A549 (cell line): ENCODE measurements at regions not wholly inside any gene's neighbourhood (a gene's known extent, or its start where the extent isn't known, plus 50 kb on each side); places are given as distances from the start of the nearest gene placed in this dataset.

ENCODE experiments used
- ATAC-seq, 2 experiments: fragments of 200-7000 bp in 1 of 2; fragments of >200 bp in 1 of 2; cut with Nextera tagmentation in 1 of 2; cut with Tn5 transposase in 1 of 2; 3 replicates each; pipeline versions ENCODE4 v1.8.0 to v1.9.1; 2018 to 2020; ENCODE audit warnings: mild to moderate bottlenecking in 1 of 2, moderate library complexity in 1 of 2
- CTCF ChIA-PET: fragments of 300-600 bp; sonication (Branson Sonifier 250); formaldehyde crosslinking; extraction: SDS; loops from one replicate; lab custom pipeline; 2021; ENCODE audit warnings: antibody characterized with exemption, inconsistent platforms; lab: Yijun Ruan, JAX
- POLR2A ChIA-PET: fragments of 350-600 bp; formaldehyde crosslinking; extraction: SDS; loops from one replicate; lab custom pipeline; 2021; ENCODE audit warnings: antibody characterized with exemption, inconsistent platforms; lab: Yijun Ruan, JAX
- DNase-seq, 2 experiments: peaks; one replicate each; pipeline versions ENCODE4 v3.0.0 to v3.0.0-alpha.2; 2011 to 2016; ENCODE audit warnings: low read depth in 1 of 2, low spot score in 1 of 2
- FAIRE-seq: peaks from 2 replicates; lab custom pipeline; 2011; peaks lifted over from hg19 to GRCh38; lab: Jason Lieb, UNC
- H3K27ac ChIP-seq, 2 experiments: fragments of >200 bp; sonication (Bioruptor Twin); formaldehyde crosslinking; 3 replicates each; pipeline ENCODE4 v1.5.1; 2016 to 2017
- H3K4me1 ChIP-seq: fragments of >200 bp; sonication (Bioruptor Twin); formaldehyde crosslinking; 3 replicates; pipeline ENCODE4 v1.6.1; 2016
- H3K4me2 ChIP-seq: fragments of >200 bp; sonication (Bioruptor Twin); formaldehyde crosslinking; 3 replicates; pipeline ENCODE4 v1.6.1; 2016
- H3K4me3 ChIP-seq: fragments of >200 bp; sonication (Bioruptor Twin); formaldehyde crosslinking; 3 replicates; pipeline ENCODE4 v1.5.1; 2016
- H3K9me3 ChIP-seq: fragments of >200 bp; sonication (Bioruptor Twin); formaldehyde crosslinking; 3 replicates; pipeline ENCODE4 v1.6.1; 2016
- BHLHE40 ChIP-seq: IDR thresholded peaks from 2 replicates; pipeline ENCODE4 v1.6.1; 2012; ENCODE audit warnings: low read depth, low read length, inconsistent platforms
- CHD2 ChIP-seq: fragments of 150-350 bp; IDR thresholded peaks from 2 replicates; pipeline ENCODE4 v1.6.1; 2014; ENCODE audit warnings: low read length; ENCODE audit not compliant: partially characterized antibody
- CHD4 ChIP-seq: fragments of 200-600 bp; sonication (generic); IDR thresholded peaks from 2 replicates; pipeline ENCODE4 v1.6.1; 2016; ENCODE audit warnings: antibody characterized with exemption, mild to moderate bottlenecking, borderline replicate concordance
- ELK1 ChIP-seq: fragments of 150-350 bp; IDR thresholded peaks from 2 replicates; pipeline ENCODE4 v1.6.1; 2014; ENCODE audit warnings: low read depth, mild to moderate bottlenecking, low read length
- FOSB ChIP-seq: fragments of 250-450 bp; sonication (Bioruptor Pico); IDR thresholded peaks from 2 replicates; pipeline ENCODE4 v1.5.0; 2020; ENCODE audit warnings: mild to moderate bottlenecking, moderate library complexity
- FOSL2 ChIP-seq, 2 experiments: fragments of 450-650 bp in 1 of 2; fragments of >200 bp in 1 of 2; sonication (Bioruptor Twin) in 1 of 2; formaldehyde crosslinking; IDR thresholded peaks; 2 replicates each; pipeline versions ENCODE4 v1.5.0 to v1.6.1; 2016 to 2020; ENCODE audit warnings: mild to moderate bottlenecking in 1 of 2, moderate library complexity in 1 of 2
- HDAC2 ChIP-seq: fragments of 200-600 bp; sonication (generic); IDR thresholded peaks from 2 replicates; pipeline ENCODE4 v1.6.1; 2016
- HMGXB4 ChIP-seq: fragments of 250-450 bp; sonication (Bioruptor Pico); IDR thresholded peaks from 2 replicates; pipeline ENCODE4 v1.5.0; 2021; ENCODE audit warnings: mild to moderate bottlenecking, moderate library complexity, borderline replicate concordance
- HOXA7 ChIP-seq: fragments of 250-450 bp; sonication (Bioruptor Pico); IDR thresholded peaks from 2 replicates; pipeline ENCODE4 v1.5.0; 2020; ENCODE audit warnings: mild to moderate bottlenecking, moderate library complexity
- HOXB5 ChIP-seq: fragments of 250-450 bp; sonication (Bioruptor Pico); IDR thresholded peaks from 2 replicates; pipeline ENCODE4 v1.5.0; 2020; ENCODE audit warnings: mild to moderate bottlenecking, moderate library complexity
- JUNB ChIP-seq: fragments of >200 bp; sonication (Bioruptor Twin); formaldehyde crosslinking; IDR thresholded peaks from 2 replicates; pipeline ENCODE4 v1.6.1; 2016
- KDM5A ChIP-seq: fragments of 200-600 bp; sonication (generic); IDR thresholded peaks from 2 replicates; pipeline ENCODE4 v1.6.1; 2016; ENCODE audit warnings: antibody characterized with exemption, mild to moderate bottlenecking
- MAX ChIP-seq: IDR thresholded peaks from 2 replicates; pipeline ENCODE4 v1.6.1; 2012
- NR3C1 ChIP-seq: fragments of >200 bp; sonication (Bioruptor Twin); formaldehyde crosslinking; IDR thresholded peaks from 3 replicates; pipeline ENCODE4 v1.6.1; 2017
- RNF2 ChIP-seq: fragments of 200-600 bp; sonication (generic); IDR thresholded peaks from 2 replicates; pipeline ENCODE4 v1.6.1; 2016; ENCODE audit warnings: low read depth, mild to moderate bottlenecking, antibody characterized with exemption, moderate library complexity, borderline replicate concordance
- WGBS: methylation state at CpG from one replicate; pipeline ENCODE4 v1.1.6; 2017; ENCODE audit errors: missing lambda C conversion rate; 5-methylcytosine and 5-hydroxymethylcytosine counted together
- TF ChIP-seq, protein P1 (sequence below): fragments of >200 bp; sonication (Bioruptor Twin); formaldehyde crosslinking; IDR thresholded peaks from 3 replicates; pipeline ENCODE4 v1.5.1; 2016
- TF ChIP-seq, protein P2 (sequence below): IDR thresholded peaks from 2 replicates; pipeline ENCODE4 v1.6.1; 2012; ENCODE audit warnings: low read depth, borderline replicate concordance

- Histone ChIP-seq H3K4me2 (no peak overlapping the region), H3K27ac (no peak overlapping the region), H3K4me1 (no peaks in the 10 kb centered on the region), H3K4me3 (no peak overlapping the region), H3K9me3 (no peaks in the 10 kb centered on the region)
- FAIRE-seq (no peak), ATAC-seq (no peak), DNase-seq (no peak)
- TF ChIP-seq ELK1 = no peak
- TF ChIP-seq MAX = no peak
- no peak for TF ChIP-seq CHD2
- TF ChIP-seq, protein P1, sequence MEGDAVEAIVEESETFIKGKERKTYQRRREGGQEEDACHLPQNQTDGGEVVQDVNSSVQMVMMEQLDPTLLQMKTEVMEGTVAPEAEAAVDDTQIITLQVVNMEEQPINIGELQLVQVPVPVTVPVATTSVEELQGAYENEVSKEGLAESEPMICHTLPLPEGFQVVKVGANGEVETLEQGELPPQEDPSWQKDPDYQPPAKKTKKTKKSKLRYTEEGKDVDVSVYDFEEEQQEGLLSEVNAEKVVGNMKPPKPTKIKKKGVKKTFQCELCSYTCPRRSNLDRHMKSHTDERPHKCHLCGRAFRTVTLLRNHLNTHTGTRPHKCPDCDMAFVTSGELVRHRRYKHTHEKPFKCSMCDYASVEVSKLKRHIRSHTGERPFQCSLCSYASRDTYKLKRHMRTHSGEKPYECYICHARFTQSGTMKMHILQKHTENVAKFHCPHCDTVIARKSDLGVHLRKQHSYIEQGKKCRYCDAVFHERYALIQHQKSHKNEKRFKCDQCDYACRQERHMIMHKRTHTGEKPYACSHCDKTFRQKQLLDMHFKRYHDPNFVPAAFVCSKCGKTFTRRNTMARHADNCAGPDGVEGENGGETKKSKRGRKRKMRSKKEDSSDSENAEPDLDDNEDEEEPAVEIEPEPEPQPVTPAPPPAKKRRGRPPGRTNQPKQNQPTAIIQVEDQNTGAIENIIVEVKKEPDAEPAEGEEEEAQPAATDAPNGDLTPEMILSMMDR = no peak
- TF ChIP-seq CHD4 = no peak
- TF ChIP-seq HOXA7 = no peak
- no peak for TF ChIP-seq HMGXB4 (CRISPR knock-in tag)
- WGBS = 55% methylated on average over 1 of the region's 1 CpG
- ChIA-PET CTCF (no interaction called here), POLR2A (no interaction called here)
These were observed 110.5 kb upstream of the COL11A1 start for GRCh38 chr1:103218821-103219220.

GRCh38 chr1:103218369-103218768 lies 110.0 kb upstream of the COL11A1 start:
- no peak for ATAC-seq
- Histone ChIP-seq H3K9me3 (no peaks in the 10 kb centered on the region), H3K4me3 (no peak overlapping the region), H3K4me1 (no peaks in the 10 kb centered on the region), H3K27ac (no peak overlapping the region), H3K4me2 (no peak overlapping the region)
- ChIA-PET POLR2A (no interaction called here), CTCF (no interaction called here)
- no peak for TF ChIP-seq HOXB5 (CRISPR knock-in tag)
- no peak for TF ChIP-seq FOSB (CRISPR knock-in tag)
- DNase-seq = no peak
- FAIRE-seq = no peak

GRCh38 chr1:103211073-103211472 lies 102.8 kb upstream of the COL11A1 start:
- H3K27ac ChIP-seq = no peak overlapping the region
- TF ChIP-seq NR3C1 = no peak
- TF ChIP-seq ELK1 = no peak
- TF ChIP-seq KDM5A = no peak
- TF ChIP-seq RNF2 = no peak
- TF ChIP-seq BHLHE40 = no peak
- no peak for TF ChIP-seq CHD4
- no peak for TF ChIP-seq JUNB
- no peak for TF ChIP-seq FOSL2 (IDR thresholded peaks at IDR 0.05)
- TF ChIP-seq FOSL2 (CRISPR knock-in tag; IDR thresholded peaks at IDR 0.05) = no peak
- TF ChIP-seq HDAC2 = no peak
- TF ChIP-seq, protein P2, sequence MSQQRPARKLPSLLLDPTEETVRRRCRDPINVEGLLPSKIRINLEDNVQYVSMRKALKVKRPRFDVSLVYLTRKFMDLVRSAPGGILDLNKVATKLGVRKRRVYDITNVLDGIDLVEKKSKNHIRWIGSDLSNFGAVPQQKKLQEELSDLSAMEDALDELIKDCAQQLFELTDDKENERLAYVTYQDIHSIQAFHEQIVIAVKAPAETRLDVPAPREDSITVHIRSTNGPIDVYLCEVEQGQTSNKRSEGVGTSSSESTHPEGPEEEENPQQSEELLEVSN = no peak
- TF ChIP-seq, protein P1 = no peak
- no peak overlapping the region for H3K4me3 ChIP-seq
- CTCF ChIA-PET = no interaction called here
- no peaks in the 10 kb centered on the region for H3K4me1 ChIP-seq
- POLR2A ChIA-PET = no interaction called here
- no peak for DNase-seq
- no peak for FAIRE-seq
- no peak for ATAC-seq
- H3K9me3 ChIP-seq = no peaks in the 10 kb centered on the region
- H3K4me2 ChIP-seq = no peak overlapping the region
- WGBS = 23% methylated on average over 1 of the region's 1 CpG
